NT2/D1 (cell line): ENCODE measurements at regions not wholly inside any gene's neighbourhood (a gene's known extent, or its start where the extent isn't known, plus 50 kb on each side); places are given as distances from the start of the nearest gene placed in this dataset.
"Not testable (repeated sequence)": the region's sequence is repeated elsewhere in the genome, so short reads cannot be mapped to it uniquely, and the experiment has no call there.

Experiments used
- DNase-seq: peaks from one replicate; pipeline ENCODE4 v3.0.0-alpha.2; 2011; ENCODE audit warnings: low read depth, low spot score
- H3K27me3 ChIP-seq: 2 replicates; pipeline ENCODE4 v1.6.0; 2011; ENCODE audit warnings: mild to moderate bottlenecking; ENCODE audit not compliant: insufficient read length, insufficient read depth
- H3K36me3 ChIP-seq: 2 replicates; pipeline ENCODE4 v1.6.1; 2011; ENCODE audit warnings: mild to moderate bottlenecking, low read length, mixed read lengths; ENCODE audit not compliant: insufficient read depth, insufficient read length
- H3K4me1 ChIP-seq: 2 replicates; pipeline ENCODE4 v1.5.1; 2011; ENCODE audit not compliant: insufficient read depth, insufficient read length
- H3K4me3 ChIP-seq: 2 replicates; pipeline ENCODE4 v1.5.1; 2011; ENCODE audit warnings: low read depth; ENCODE audit not compliant: insufficient read length
- H3K9ac ChIP-seq: 2 replicates; pipeline ENCODE4 v1.6.0; 2011; ENCODE audit warnings: low read depth; ENCODE audit not compliant: insufficient read length
- H3K9me3 ChIP-seq: 2 replicates; pipeline ENCODE4 v1.5.1; 2011; ENCODE audit warnings: mild to moderate bottlenecking, low read length; ENCODE audit not compliant: insufficient read depth
- SUZ12 ChIP-seq: IDR thresholded peaks from 2 replicates; pipeline ENCODE4 v1.6.1; 2011; ENCODE audit not compliant: insufficient read length, insufficient read depth; ENCODE audit errors: extremely low read depth
- YY1 ChIP-seq: IDR thresholded peaks from 2 replicates; pipeline ENCODE4 v1.6.1; 2011; ENCODE audit not compliant: insufficient read length, insufficient read depth
- ZNF274 ChIP-seq: IDR thresholded peaks from 2 replicates; pipeline ENCODE4 v1.6.1; 2011; ENCODE audit warnings: mild to moderate bottlenecking, low read depth, low read length

DNA sequence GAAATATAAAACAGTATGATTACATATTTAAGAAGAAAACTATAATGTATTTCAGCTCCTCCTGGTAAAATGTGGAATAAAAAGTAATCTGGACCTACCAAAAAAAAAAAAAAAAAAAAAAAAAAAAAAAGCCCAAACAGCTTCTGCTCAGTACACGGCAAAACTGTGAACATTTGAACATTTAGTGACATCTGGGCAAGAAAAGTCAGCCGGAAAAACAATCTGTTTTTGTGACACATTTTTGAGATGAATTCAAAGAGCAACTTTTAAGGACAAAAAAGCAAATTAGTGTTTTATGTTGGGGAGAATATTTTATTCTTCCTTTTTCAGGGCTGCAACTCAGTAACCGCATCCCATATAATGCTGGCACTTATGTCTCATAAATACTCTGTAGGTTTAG, 649.7 kb upstream of the KCNMB2 start:
- Histone ChIP-seq H3K9me3 (peaks cover 4% of the 10 kb centered on the region; the same call in 1 of the 2 replicates), H3K4me3 (no peak overlapping the region), H3K27me3 (no peaks in the 10 kb centered on the region), H3K9ac (no peak overlapping the region), H3K4me1 (no peaks in the 10 kb centered on the region), H3K36me3 (no peaks in the 10 kb centered on the region)
- DNase-seq, result no peak
- no peak for TF ChIP-seq ZNF274
- no peak for TF ChIP-seq SUZ12
- no peak for TF ChIP-seq YY1

DNA sequence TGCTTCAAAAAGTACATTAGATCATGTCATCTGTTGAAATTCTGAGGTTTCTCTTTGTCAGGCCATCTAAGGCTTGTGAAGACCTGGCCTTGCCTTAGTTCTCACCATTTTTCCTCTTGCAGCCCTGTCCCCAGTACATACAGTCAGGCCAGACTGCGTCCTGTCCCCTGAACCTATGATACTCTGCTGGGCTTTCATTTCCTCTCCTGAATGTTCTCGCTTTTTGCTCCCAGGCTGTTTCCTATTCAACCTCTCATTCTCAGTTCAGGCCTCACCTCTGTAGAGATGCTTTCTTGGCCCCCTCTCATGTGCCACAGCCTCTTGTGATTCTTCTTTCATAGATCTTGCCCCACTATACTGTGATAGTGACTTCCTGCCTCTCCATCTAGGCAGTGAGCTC, 648.8 kb upstream of the KCNMB2 start:
- TF ChIP-seq ZNF274 (no peak), YY1 (no peak), SUZ12 (no peak)
- no peaks in the 10 kb centered on the region for H3K36me3 ChIP-seq
- H3K4me3 ChIP-seq, result no peak overlapping the region
- no peaks in the 10 kb centered on the region for H3K4me1 ChIP-seq
- H3K27me3 ChIP-seq, result no peaks in the 10 kb centered on the region
- peaks cover 4% of the 10 kb centered on the region; the same call in 1 of the 2 replicates for H3K9me3 ChIP-seq
- no peak overlapping the region for H3K9ac ChIP-seq
- DNase-seq, result no peak

- Histone ChIP-seq H3K4me3 (no peak overlapping the region), H3K4me1 (no peaks in the 10 kb centered on the region), H3K9ac (no peak overlapping the region), H3K36me3 (no peaks in the 10 kb centered on the region), H3K9me3 (peaks cover 4% of the 10 kb centered on the region; the same call in 1 of the 2 replicates), H3K27me3 (no peaks in the 10 kb centered on the region)
- no peak for DNase-seq
- TF ChIP-seq SUZ12 (no peak), YY1 (no peak), ZNF274 (no peak)
These were observed 647.1 kb upstream of the KCNMB2 start for GRCh38 chr3:177889161-177889560.

GRCh38 chr3:177889652-177890358, 646.4 kb upstream of the KCNMB2 start:
- Histone ChIP-seq H3K9ac (no peak overlapping the region), H3K27me3 (no peaks in the 10 kb centered on the region), H3K4me3 (no peak overlapping the region), H3K9me3 (peaks cover 4% of the 10 kb centered on the region; the same call in 1 of the 2 replicates), H3K4me1 (no peaks in the 10 kb centered on the region), H3K36me3 (no peaks in the 10 kb centered on the region)
- no peak for TF ChIP-seq SUZ12
- TF ChIP-seq YY1, result no peak
- TF ChIP-seq ZNF274, result no peak
- no peak for DNase-seq

GRCh38 chr3:177890359-177890683, 645.9 kb upstream of the KCNMB2 start:
- Histone ChIP-seq H3K4me3 (no peak overlapping the region), H3K36me3 (no peaks in the 10 kb centered on the region), H3K9me3 (peaks cover 4% of the 10 kb centered on the region; the same call in 1 of the 2 replicates), H3K27me3 (no peaks in the 10 kb centered on the region), H3K4me1 (no peaks in the 10 kb centered on the region), H3K9ac (no peak overlapping the region)
- no peak for DNase-seq
- no peak for TF ChIP-seq ZNF274
- no peak for TF ChIP-seq YY1
- TF ChIP-seq SUZ12, result no peak

- H3K4me1 ChIP-seq, DNase-seq, H3K9me3 ChIP-seq, H3K4me3 ChIP-seq, H3K36me3 ChIP-seq, H3K27me3 ChIP-seq, H3K9ac ChIP-seq: not testable (repeated sequence)
These were observed 644.7 kb upstream of the KCNMB2 start for GRCh38 chr3:177891569-177891968.

DNA sequence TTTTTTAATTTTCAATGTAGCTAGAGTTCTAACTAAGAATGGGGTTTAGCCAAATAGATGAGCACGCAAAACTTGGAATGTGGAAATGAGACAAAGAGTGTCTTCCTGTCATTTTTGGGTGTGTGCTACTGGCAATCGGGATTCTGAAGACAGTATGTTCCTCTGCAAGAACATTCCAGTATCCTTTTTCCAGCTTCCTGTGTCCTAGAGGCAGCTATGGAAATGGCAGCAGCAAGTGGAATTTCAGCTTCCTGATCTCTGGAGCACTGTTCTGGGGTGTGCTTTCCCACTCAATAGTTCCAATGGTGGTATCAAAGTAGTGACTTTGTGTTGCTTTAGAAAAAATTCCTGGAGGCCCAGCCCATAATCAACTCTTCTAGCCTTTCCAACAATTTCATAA, 642.9 kb upstream of the KCNMB2 start:
- Histone ChIP-seq H3K27me3 (no peaks in the 10 kb centered on the region), H3K4me1 (no peaks in the 10 kb centered on the region), H3K9me3 (peaks cover 10% of the 10 kb centered on the region; the same call in 1 of the 2 replicates), H3K9ac (no peak overlapping the region), H3K36me3 (no peaks in the 10 kb centered on the region), H3K4me3 (no peak overlapping the region)
- TF ChIP-seq ZNF274, result no peak
- TF ChIP-seq SUZ12, result no peak
- no peak for TF ChIP-seq YY1
- no peak for DNase-seq
